ENCODE measurements at regions not wholly inside any gene's neighbourhood (a gene's known extent, or its start where the extent isn't known, plus 50 kb on each side); places are given as distances from the start of the nearest gene placed in this dataset.

DNA sequence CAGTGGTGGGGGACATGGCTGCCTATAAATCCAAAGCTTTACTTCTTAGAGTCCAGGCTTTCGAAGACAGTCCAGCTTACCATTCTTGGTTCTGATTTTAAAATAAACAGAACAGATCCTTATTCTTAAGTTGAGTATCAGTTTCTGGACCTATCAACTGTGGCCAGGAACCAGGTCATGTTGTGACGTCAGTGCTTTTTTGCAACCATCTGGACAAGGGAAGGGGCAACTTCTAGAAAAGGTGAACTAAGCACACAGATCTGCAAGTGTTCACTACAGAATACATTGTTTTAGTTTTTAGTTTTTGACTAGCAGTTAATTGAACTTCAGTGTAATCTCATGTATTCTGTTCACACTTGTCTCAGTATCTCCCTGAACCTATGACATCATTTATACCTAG is 326.0 kb upstream of the MGAT5 start:
- TF ChIP-seq EZH2 (IDR thresholded peaks at IDR 0.05; ENCODE audit: borderline replicate concordance, low read depth, low read length, poor library complexity, severe bottlenecking), result no peak
- TF ChIP-seq, protein P1, sequence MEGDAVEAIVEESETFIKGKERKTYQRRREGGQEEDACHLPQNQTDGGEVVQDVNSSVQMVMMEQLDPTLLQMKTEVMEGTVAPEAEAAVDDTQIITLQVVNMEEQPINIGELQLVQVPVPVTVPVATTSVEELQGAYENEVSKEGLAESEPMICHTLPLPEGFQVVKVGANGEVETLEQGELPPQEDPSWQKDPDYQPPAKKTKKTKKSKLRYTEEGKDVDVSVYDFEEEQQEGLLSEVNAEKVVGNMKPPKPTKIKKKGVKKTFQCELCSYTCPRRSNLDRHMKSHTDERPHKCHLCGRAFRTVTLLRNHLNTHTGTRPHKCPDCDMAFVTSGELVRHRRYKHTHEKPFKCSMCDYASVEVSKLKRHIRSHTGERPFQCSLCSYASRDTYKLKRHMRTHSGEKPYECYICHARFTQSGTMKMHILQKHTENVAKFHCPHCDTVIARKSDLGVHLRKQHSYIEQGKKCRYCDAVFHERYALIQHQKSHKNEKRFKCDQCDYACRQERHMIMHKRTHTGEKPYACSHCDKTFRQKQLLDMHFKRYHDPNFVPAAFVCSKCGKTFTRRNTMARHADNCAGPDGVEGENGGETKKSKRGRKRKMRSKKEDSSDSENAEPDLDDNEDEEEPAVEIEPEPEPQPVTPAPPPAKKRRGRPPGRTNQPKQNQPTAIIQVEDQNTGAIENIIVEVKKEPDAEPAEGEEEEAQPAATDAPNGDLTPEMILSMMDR (conservative IDR thresholded peaks at IDR 0.05; ENCODE audit: low read depth, low read length), result no peak
- Histone ChIP-seq H3K4me1 (ENCODE audit: insufficient read depth, low read length, poor library complexity, severe bottlenecking) (no peaks in the 10 kb centered on the region), H3K9me3 (ENCODE audit: low read depth, low read length, poor library complexity, severe bottlenecking) (no peaks in the 10 kb centered on the region), H3K27me3 (replicated peaks; ENCODE audit: insufficient read depth, low read depth, low read length, poor library complexity) (peaks cover 24% of the 10 kb centered on the region), H3K4me3 (ENCODE audit: low read depth, low read length, poor library complexity, severe bottlenecking) (no peak overlapping the region), H3K27ac (ENCODE audit: low read depth, low read length, poor library complexity, severe bottlenecking) (no peak overlapping the region), H3K36me3 (ENCODE audit: insufficient read depth, low read length, poor library complexity, severe bottlenecking) (no peaks in the 10 kb centered on the region)
- no TSS peak for BruUV-seq (replicated peaks)
- ChIA-PET CTCF (no interaction called here), POLR2A (ENCODE audit: low non-redundant PET) (no interaction called here)
- intact Hi-C loops (cut with micrococcal nuclease; ENCODE audit: unreplicated experiment), result no loop called here
- no peak for DNase-seq (ENCODE audit: low spot score)

DNA sequence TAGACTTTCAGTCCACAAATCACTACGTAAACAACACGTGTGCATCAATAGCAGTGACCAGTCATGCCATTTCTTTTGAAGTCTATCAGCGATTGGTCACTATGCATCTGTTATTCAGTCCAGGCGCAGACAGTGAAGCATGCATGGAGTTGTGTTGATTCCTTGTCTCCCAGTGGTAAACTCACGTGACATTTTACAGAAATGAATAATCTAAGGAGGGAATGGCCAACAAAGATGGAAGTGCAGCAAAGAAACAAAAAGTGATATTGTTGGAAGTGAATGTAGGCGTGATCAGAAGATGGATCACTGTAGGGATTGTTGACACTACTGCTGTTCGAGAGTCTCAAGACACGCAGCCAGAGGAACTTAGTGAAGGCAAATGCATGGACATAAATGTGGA is 317.8 kb upstream of the MGAT5 start:
- ChIA-PET CTCF (no interaction called here), POLR2A (ENCODE audit: low non-redundant PET) (no interaction called here)
- H3K27ac ChIP-seq (ENCODE audit: low read depth, low read length, poor library complexity, severe bottlenecking), result no peak overlapping the region
- no peak for TF ChIP-seq EZH2 (IDR thresholded peaks at IDR 0.05; ENCODE audit: borderline replicate concordance, low read depth, low read length, poor library complexity, severe bottlenecking)
- TF ChIP-seq, protein P1 (conservative IDR thresholded peaks at IDR 0.05; ENCODE audit: low read depth, low read length), result no peak
- H3K4me1 ChIP-seq (ENCODE audit: insufficient read depth, low read length, poor library complexity, severe bottlenecking), result no peaks in the 10 kb centered on the region
- H3K27me3 ChIP-seq (replicated peaks; ENCODE audit: insufficient read depth, low read depth, low read length, poor library complexity), result peaks cover 18% of the 10 kb centered on the region
- H3K4me3 ChIP-seq (ENCODE audit: low read depth, low read length, poor library complexity, severe bottlenecking), result no peak overlapping the region
- no peaks in the 10 kb centered on the region for H3K36me3 ChIP-seq (ENCODE audit: insufficient read depth, low read length, poor library complexity, severe bottlenecking)
- intact Hi-C loops (cut with micrococcal nuclease; ENCODE audit: unreplicated experiment), result no loop called here
- no peaks in the 10 kb centered on the region for H3K9me3 ChIP-seq (ENCODE audit: low read depth, low read length, poor library complexity, severe bottlenecking)
- no peak for DNase-seq (ENCODE audit: low spot score)
- no TSS peak for BruUV-seq (replicated peaks)

DNA sequence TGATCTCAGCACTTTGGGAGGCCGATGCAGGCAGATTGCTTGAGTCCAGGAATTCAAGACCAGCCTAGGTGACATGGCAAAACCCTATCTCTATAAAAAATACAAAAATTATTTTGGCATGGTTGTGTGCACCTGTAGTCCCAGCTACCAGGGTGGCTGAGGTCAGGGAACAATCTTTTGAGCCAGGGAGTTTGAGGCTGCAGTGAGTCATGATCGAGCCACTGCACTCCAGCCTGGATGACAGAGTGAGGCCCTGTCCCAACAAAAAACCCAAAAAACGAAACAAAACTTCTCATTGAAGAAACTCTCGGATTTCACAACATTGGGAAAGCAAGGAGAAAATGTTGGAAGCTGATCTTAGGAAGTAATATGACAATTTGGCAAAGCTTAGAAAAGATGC is 317.3 kb upstream of the MGAT5 start:
- no peak for TF ChIP-seq EZH2 (IDR thresholded peaks at IDR 0.05; ENCODE audit: borderline replicate concordance, low read depth, low read length, poor library complexity, severe bottlenecking)
- TF ChIP-seq, protein P1 (conservative IDR thresholded peaks at IDR 0.05; ENCODE audit: low read depth, low read length), result no peak
- Histone ChIP-seq H3K9me3 (ENCODE audit: low read depth, low read length, poor library complexity, severe bottlenecking) (no peaks in the 10 kb centered on the region), H3K27me3 (replicated peaks; ENCODE audit: insufficient read depth, low read depth, low read length, poor library complexity) (peaks cover 18% of the 10 kb centered on the region), H3K27ac (ENCODE audit: low read depth, low read length, poor library complexity, severe bottlenecking) (no peak overlapping the region), H3K36me3 (ENCODE audit: insufficient read depth, low read length, poor library complexity, severe bottlenecking) (no peaks in the 10 kb centered on the region), H3K4me1 (ENCODE audit: insufficient read depth, low read length, poor library complexity, severe bottlenecking) (no peaks in the 10 kb centered on the region), H3K4me3 (ENCODE audit: low read depth, low read length, poor library complexity, severe bottlenecking) (no peak overlapping the region)
- no TSS peak for BruUV-seq (replicated peaks)
- ChIA-PET CTCF (no interaction called here), POLR2A (ENCODE audit: low non-redundant PET) (no interaction called here)
- DNase-seq (ENCODE audit: low spot score), result no peak
- intact Hi-C loops (cut with micrococcal nuclease; ENCODE audit: unreplicated experiment), result no loop called here

All from A673 (cell line).